Endothelial cell (in vitro differentiated cells): ENCODE measurements at regions not wholly inside any gene's neighbourhood (a gene's known extent, or its start where the extent isn't known, plus 50 kb on each side); places are given as distances from the start of the nearest gene placed in this dataset.
"Not testable (repeated sequence)": the region's sequence is repeated elsewhere in the genome, so short reads cannot be mapped to it uniquely, and the experiment has no call there.

Experiments
- DNase-seq: peaks from one replicate; pipeline ENCODE4 v3.0.0; 2021; ENCODE audit warnings: low spot score
- H3K27ac Mint-ChIP-seq: one replicate; pipeline ENCODE4 v1.8.0; 2021; ENCODE audit warnings: mixed read lengths, inconsistent platforms; ENCODE audit not compliant: unreplicated experiment
- H3K27me3 Mint-ChIP-seq: one replicate; pipeline ENCODE4 v1.8.0; 2021; ENCODE audit warnings: mild to moderate bottlenecking, moderate library complexity, mixed read lengths, inconsistent platforms; ENCODE audit not compliant: unreplicated experiment
- H3K36me3 Mint-ChIP-seq: one replicate; pipeline ENCODE4 v1.8.0; 2021; ENCODE audit warnings: mild to moderate bottlenecking, low read depth, mixed read lengths, inconsistent platforms; ENCODE audit not compliant: unreplicated experiment
- H3K4me1 Mint-ChIP-seq: one replicate; pipeline ENCODE4 v1.8.0; 2021; ENCODE audit warnings: mild to moderate bottlenecking, mixed read lengths, inconsistent platforms; ENCODE audit not compliant: unreplicated experiment
- H3K4me3 Mint-ChIP-seq: one replicate; pipeline ENCODE4 v1.8.0; 2021; ENCODE audit warnings: mild to moderate bottlenecking, mixed read lengths, inconsistent platforms; ENCODE audit not compliant: unreplicated experiment
- H3K9me3 Mint-ChIP-seq: one replicate; pipeline ENCODE4 v1.8.0; 2021; ENCODE audit warnings: mixed read lengths, inconsistent platforms; ENCODE audit not compliant: unreplicated experiment
- CTCF ChIP-seq: fragments of 200-600 bp; sonication (generic); IDR thresholded peaks from one replicate; pipeline ENCODE4 v1.5.0; 2021; ENCODE audit warnings: antibody characterized with exemption; ENCODE audit not compliant: unreplicated experiment

- peaks cover 3% of the 10 kb centered on the region for H3K27me3 Mint-ChIP-seq
- H3K4me1 Mint-ChIP-seq = no peaks in the 10 kb centered on the region
- no peak overlapping the region for H3K4me3 Mint-ChIP-seq
- no peak for DNase-seq
- H3K36me3 Mint-ChIP-seq = no peaks in the 10 kb centered on the region
- no peak for TF ChIP-seq CTCF
- H3K9me3 Mint-ChIP-seq = no peaks in the 10 kb centered on the region
- no peak overlapping the region for H3K27ac Mint-ChIP-seq
Measured at GRCh38 chr12:67482751-67483661, 165.5 kb upstream of the DYRK2 start.

GRCh38 chr12:67483871-67484554 is 164.5 kb upstream of the DYRK2 start:
- H3K36me3 Mint-ChIP-seq = peaks cover 2% of the 10 kb centered on the region
- peaks cover 3% of the 10 kb centered on the region for H3K27me3 Mint-ChIP-seq
- no peak overlapping the region for H3K4me3 Mint-ChIP-seq
- no peak overlapping the region for H3K27ac Mint-ChIP-seq
- no peak for DNase-seq
- peaks cover 2% of the 10 kb centered on the region for H3K9me3 Mint-ChIP-seq
- no peak for TF ChIP-seq CTCF
- H3K4me1 Mint-ChIP-seq = no peaks in the 10 kb centered on the region

GRCh38 chr12:67484791-67485480 is 163.6 kb upstream of the DYRK2 start:
- Mint-ChIP-seq H3K9me3 (peaks cover 9% of the 10 kb centered on the region), H3K36me3 (peaks cover 10% of the 10 kb centered on the region), H3K27me3 (peaks cover 3% of the 10 kb centered on the region), H3K4me3 (no peak overlapping the region), H3K27ac (no peak overlapping the region), H3K4me1 (no peaks in the 10 kb centered on the region)
- TF ChIP-seq CTCF = no peak
- DNase-seq = no peak

GRCh38 chr12:67486671-67487070 is 161.9 kb upstream of the DYRK2 start:
- peaks cover 10% of the 10 kb centered on the region for H3K36me3 Mint-ChIP-seq
- H3K4me3 Mint-ChIP-seq = no peak overlapping the region
- no peak for TF ChIP-seq CTCF
- H3K27me3 Mint-ChIP-seq = peaks cover 3% of the 10 kb centered on the region
- no peak for DNase-seq
- no peaks in the 10 kb centered on the region for H3K4me1 Mint-ChIP-seq
- H3K9me3 Mint-ChIP-seq = peaks cover 9% of the 10 kb centered on the region
- H3K27ac Mint-ChIP-seq = no peak overlapping the region

GRCh38 chr12:67488349-67488748 is 160.2 kb upstream of the DYRK2 start:
- H3K9me3 Mint-ChIP-seq, H3K36me3 Mint-ChIP-seq, H3K27ac Mint-ChIP-seq: not testable (repeated sequence)

More at GRCh38 chr12:67488349-67488748, 160.2 kb upstream of the DYRK2 start:
- not testable (repeated sequence) for H3K4me1 Mint-ChIP-seq, H3K27me3 Mint-ChIP-seq, H3K4me3 Mint-ChIP-seq, DNase-seq
